WTC11 (cell line): ENCODE measurements at regions not wholly inside any gene's neighbourhood (a gene's known extent, or its start where the extent isn't known, plus 50 kb on each side); places are given as distances from the start of the nearest gene placed in this dataset.

Experiments used
- ATAC-seq: fragments of 200-7000 bp; cut with Tn5 transposase; 2 replicates; pipeline ENCODE4 v1.10.0; 2021; ENCODE audit warnings: mild to moderate bottlenecking, moderate library complexity
- CTCF ChIA-PET: fragments of 300-600 bp; sonication (Branson Sonifier 250); formaldehyde crosslinking; loops from one replicate; lab custom pipeline; 2021; ENCODE audit warnings: antibody characterized with exemption; lab: Charles Lee
- POLR2A ChIA-PET: fragments of 350-600 bp; sonication (Branson Sonifier 250); formaldehyde crosslinking; loops from one replicate; lab custom pipeline; 2021; ENCODE audit warnings: antibody characterized with exemption; lab: Charles Lee
- DNase-seq: peaks from one replicate; pipeline ENCODE4 v3.0.0; 2021; ENCODE audit warnings: low spot score
- H3K27ac Mint-ChIP-seq: 2 replicates; pipeline ENCODE4 v1.8.0; 2021; ENCODE audit warnings: mixed read lengths
- H3K27me3 Mint-ChIP-seq: 2 replicates; pipeline ENCODE4 v1.8.0; 2021; ENCODE audit warnings: low read depth, mild to moderate bottlenecking, moderate library complexity, mixed read lengths
- H3K36me3 Mint-ChIP-seq: 2 replicates; pipeline ENCODE4 v1.8.0; 2021; ENCODE audit warnings: mixed read lengths
- H3K4me1 Mint-ChIP-seq: 2 replicates; pipeline ENCODE4 v1.8.0; 2022; ENCODE audit warnings: mixed read lengths
- H3K4me3 Mint-ChIP-seq: 2 replicates; pipeline ENCODE4 v1.8.0; 2021; ENCODE audit warnings: mild to moderate bottlenecking, moderate library complexity, mixed read lengths
- H3K9me3 Mint-ChIP-seq: 2 replicates; pipeline ENCODE4 v1.8.0; 2021; ENCODE audit warnings: mixed read lengths
- ATF1 ChIP-seq: sonication (generic); formaldehyde crosslinking; IDR thresholded peaks from 2 replicates; pipeline ENCODE4 v1.8.1; 2023; ENCODE audit warnings: mild to moderate bottlenecking, moderate library complexity, missing genetic modification reagents
- ATF2 ChIP-seq: sonication (generic); formaldehyde crosslinking; IDR thresholded peaks from 2 replicates; pipeline ENCODE4 v1.8.1; 2022; ENCODE audit warnings: low read depth, missing genetic modification reagents, borderline replicate concordance
- CBFB ChIP-seq: sonication (generic); formaldehyde crosslinking; IDR thresholded peaks from 2 replicates; pipeline ENCODE4 v1.8.1; 2022; ENCODE audit warnings: mild to moderate bottlenecking, low read depth, missing genetic modification reagents
- ELF4 ChIP-seq: sonication (generic); formaldehyde crosslinking; IDR thresholded peaks from 2 replicates; pipeline ENCODE4 v1.8.1; 2022; ENCODE audit warnings: low read depth, mild to moderate bottlenecking, moderate library complexity, missing genetic modification reagents
- ERG ChIP-seq: fragments of 250-450 bp; sonication (Bioruptor Pico); IDR thresholded peaks from 2 replicates; pipeline ENCODE4 v1.8.0; 2021; ENCODE audit warnings: mild to moderate bottlenecking
- GRHL2 ChIP-seq: fragments of 250-450 bp; sonication (Bioruptor Pico); IDR thresholded peaks from 2 replicates; pipeline ENCODE4 v1.8.0; 2022; ENCODE audit warnings: mild to moderate bottlenecking, moderate library complexity; ENCODE audit not compliant: insufficient replicate concordance, severe bottlenecking
- GTF2I ChIP-seq: fragments of 250-450 bp; sonication (Bioruptor Pico); conservative IDR thresholded peaks from 2 replicates; pipeline ENCODE4 v1.4.0; 2021; ENCODE audit warnings: mild to moderate bottlenecking
- HMGXB4 ChIP-seq: sonication (generic); formaldehyde crosslinking; IDR thresholded peaks from 2 replicates; pipeline ENCODE4 v1.8.1; 2023; ENCODE audit warnings: mild to moderate bottlenecking, moderate library complexity, missing genetic modification reagents
- JAZF1 ChIP-seq: fragments of 250-450 bp; sonication (Bioruptor Pico); IDR thresholded peaks from 2 replicates; pipeline ENCODE4 v1.9.0; 2021; ENCODE audit warnings: moderate library complexity, mild to moderate bottlenecking, inconsistent platforms
- JUN ChIP-seq: sonication (generic); formaldehyde crosslinking; IDR thresholded peaks from 2 replicates; pipeline ENCODE4 v1.8.0; 2023; ENCODE audit warnings: mild to moderate bottlenecking, missing genetic modification reagents
- MAX ChIP-seq: sonication (generic); formaldehyde crosslinking; IDR thresholded peaks from 2 replicates; pipeline ENCODE4 v1.8.0; 2022; ENCODE audit warnings: mild to moderate bottlenecking, missing genetic modification reagents
- NR3C1 ChIP-seq: sonication (generic); formaldehyde crosslinking; conservative IDR thresholded peaks from 2 replicates; pipeline ENCODE4 v1.8.1; 2023; ENCODE audit warnings: low read depth, mild to moderate bottlenecking, missing genetic modification reagents
- OVOL2 ChIP-seq: fragments of 250-450 bp; sonication (Bioruptor Pico); IDR thresholded peaks from 2 replicates; pipeline ENCODE4 v1.9.0; 2021; ENCODE audit warnings: mild to moderate bottlenecking, borderline replicate concordance
- RELA ChIP-seq: sonication (generic); formaldehyde crosslinking; IDR thresholded peaks from 2 replicates; pipeline ENCODE4 v1.8.1; 2022; ENCODE audit warnings: missing genetic modification reagents, mild to moderate bottlenecking, borderline replicate concordance
- SMAD4 ChIP-seq: sonication (generic); formaldehyde crosslinking; IDR thresholded peaks from 2 replicates; pipeline ENCODE4 v1.8.0; 2022; ENCODE audit warnings: mild to moderate bottlenecking, missing genetic modification reagents
- SP1 ChIP-seq: sonication (generic); formaldehyde crosslinking; conservative IDR thresholded peaks from 2 replicates; pipeline ENCODE4 v1.8.1; 2022; ENCODE audit warnings: missing genetic modification reagents
- TCF7 ChIP-seq: sonication (generic); formaldehyde crosslinking; IDR thresholded peaks from 2 replicates; pipeline ENCODE4 v1.8.0; 2022; ENCODE audit warnings: mild to moderate bottlenecking, low read depth, missing genetic modification reagents, moderate library complexity
- TEAD4 ChIP-seq: sonication (generic); formaldehyde crosslinking; IDR thresholded peaks from 2 replicates; pipeline ENCODE4 v1.8.0; 2022; ENCODE audit warnings: mild to moderate bottlenecking, missing genetic modification reagents
- USF1 ChIP-seq: sonication (generic); formaldehyde crosslinking; IDR thresholded peaks from 2 replicates; pipeline ENCODE4 v1.8.0; 2022; ENCODE audit warnings: mild to moderate bottlenecking, missing genetic modification reagents
- ZBTB21 ChIP-seq: sonication (generic); formaldehyde crosslinking; IDR thresholded peaks from 2 replicates; pipeline ENCODE4 v1.8.1; 2023; ENCODE audit warnings: mild to moderate bottlenecking, missing genetic modification reagents, borderline replicate concordance
- ZBTB43 ChIP-seq: sonication (generic); formaldehyde crosslinking; IDR thresholded peaks from 2 replicates; pipeline ENCODE4 v1.8.1; 2023; ENCODE audit warnings: mild to moderate bottlenecking, missing genetic modification reagents
- ZNF263 ChIP-seq: sonication (generic); formaldehyde crosslinking; IDR thresholded peaks from 2 replicates; pipeline ENCODE4 v1.8.1; 2022; ENCODE audit warnings: low read depth, mild to moderate bottlenecking, moderate library complexity, missing genetic modification reagents

GRCh38 chr16:64478252-64478906, 643.5 kb downstream of the CDH11 start (continued):
- TF ChIP-seq ATF2 (CRISPR knock-in tag) = no peak
- TF ChIP-seq ZBTB43 = no peak
- TF ChIP-seq JAZF1 (CRISPR knock-in tag) = no peak

- Mint-ChIP-seq H3K36me3 (no peaks in the 10 kb centered on the region), H3K4me1 (peaks cover 9% of the 10 kb centered on the region), H3K27ac (no peak overlapping the region), H3K4me3 (no peak overlapping the region), H3K9me3 (no peaks in the 10 kb centered on the region), H3K27me3 (no peaks in the 10 kb centered on the region; the same call in 1 of the 2 replicates)
- TF ChIP-seq HMGXB4 (no peak), ZBTB21 (no peak), OVOL2 (CRISPR knock-in tag) (no peak), TEAD4 (CRISPR knock-in tag) (no peak), NR3C1 (CRISPR knock-in tag) (no peak), TCF7 (no peak), USF1 (CRISPR knock-in tag) (no peak), RELA (CRISPR knock-in tag) (no peak), ERG (CRISPR knock-in tag) (no peak), JUN (CRISPR knock-in tag) (no peak), ATF1 (CRISPR knock-in tag) (no peak), GTF2I (CRISPR knock-in tag) (no peak), SMAD4 (CRISPR knock-in tag) (no peak), SP1 (CRISPR knock-in tag) (no peak), ZNF263 (CRISPR knock-in tag) (no peak), MAX (CRISPR knock-in tag) (no peak), CBFB (CRISPR knock-in tag) (no peak), ELF4 (CRISPR knock-in tag) (no peak), GRHL2 (CRISPR knock-in tag) (no peak)
- ChIA-PET POLR2A (no interaction called here), CTCF (no interaction called here)
- ATAC-seq = no peak
- DNase-seq = no peak
Measured at GRCh38 chr16:64475627-64476351, 646.1 kb downstream of the CDH11 start.
